Adrenal gland (tissue), 9 donors: ENCODE measurements at regions not wholly inside any gene's neighbourhood (a gene's known extent, or its start where the extent isn't known, plus 50 kb on each side); places are given as distances from the start of the nearest gene placed in this dataset.

Experiments used
- DNase-seq, 7 donors: peaks; one replicate each; pipeline ENCODE4 v3.0.0-alpha.2; 2019 to 2020
- H3K27ac ChIP-seq, 5 donors: fragments of 200-600 bp; sonication (generic) in 4 of 5; 1 replicate in 3 of 5; 2 replicates in 2 of 5; pipeline versions ENCODE4 v1.5.1 to v1.8.0; 2016 to 2020; ENCODE audit warnings: mild to moderate bottlenecking in 1 of 5
- H3K27me3 ChIP-seq: fragments of 200-600 bp; 2 replicates; pipeline ENCODE4 v1.8.0; 2021
- H3K36me3 ChIP-seq, 2 donors: fragments of 200-600 bp; replicated peaks in 1 of 2; 1 replicate in 1 of 2; 2 replicates in 1 of 2; pipeline versions ENCODE4 v1.5.1 to v1.8.0; 2018 to 2022
- H3K4me1 ChIP-seq, 2 donors: fragments of 200-600 bp; replicated peaks in 1 of 2; 1 replicate in 1 of 2; 2 replicates in 1 of 2; pipeline versions ENCODE4 v1.5.1 to v1.8.0; 2018 to 2021
- H3K4me3 ChIP-seq, 4 donors: fragments of 200-600 bp; sonication (generic) in 3 of 4; one replicate each; pipeline ENCODE4 v1.5.1; 2016 to 2018
- H3K9me3 ChIP-seq, 3 donors: fragments of 200-600 bp; sonication (generic) in 1 of 3; replicated peaks in 1 of 3; 1 replicate in 2 of 3; 2 replicates in 1 of 3; pipeline versions ENCODE4 v1.5.1 to v1.8.0; 2016 to 2021
- CTCF ChIP-seq, 6 experiments: fragments of 450-650 bp in 4 of 6; fragments of 200-600 bp in 2 of 6; sonication (generic) in 1 of 6; IDR thresholded peaks; 1 replicate in 5 of 6; 2 replicates in 1 of 6; pipeline versions ENCODE4 v1.5.1 to v1.8.0; 2016 to 2021; ENCODE audit warnings: antibody characterized with exemption in 6 of 6, mild to moderate bottlenecking in 2 of 6, moderate library complexity in 1 of 6
- POLR2A ChIP-seq, 2 donors: fragments of 450-650 bp; IDR thresholded peaks; one replicate each; pipeline ENCODE4 v1.6.1; 2017; ENCODE audit warnings: antibody characterized with exemption in 2 of 2, mild to moderate bottlenecking in 2 of 2, moderate library complexity in 1 of 2
- WGBS, 4 donors: extraction: QIAGEN DNeasy Blood & Tissue Kit in 2 of 4; methylation state at CpG; one replicate each; pipeline versions ENCODE4 v1.1.5 to v1.1.7; 2013 to 2017; 5-methylcytosine and 5-hydroxymethylcytosine counted together
- intact Hi-C, 2 donors: fragments of 100-400 bp; cut with DNase I; formaldehyde crosslinking; loops; one replicate each; pipeline versions ENCODE4 v1.14.1 to v1.15.0; 2022 to 2023
- donor health status: healthy with polysubstance abuse.
- donor health status: Bipolar disorder and iron deficiency.
- donor health status: DM: yes; HTN: yes; CAD: no.
- donor health status: DM: no; HTN: no; CAD: no.
- donor health status: DM: no; HTN: no; CAD: no.

- Histone ChIP-seq H3K27me3 (no peaks in the 10 kb centered on the region), H3K4me3 (no peak overlapping the region), H3K36me3 (no peaks in the 10 kb centered on the region), H3K9me3 (no peaks in the 10 kb centered on the region), H3K4me1 (no peaks in the 10 kb centered on the region), H3K27ac (no peak overlapping the region)
- TF ChIP-seq POLR2A (IDR thresholded peaks at IDR 0.05) (no peak), CTCF (IDR thresholded peaks at IDR 0.05) (no peak)
- 52 to 83% (median 74%) methylated on average over 2 of the region's 2 CpGs for WGBS, 4 donors
- no peak for DNase-seq
- intact Hi-C loops, result no loop called here
Observed at GRCh38 chr16:59991171-59991570, 1257.1 kb upstream of the GOT2 start.

GRCh38 chr16:59988591-59988990 lies 1254.5 kb upstream of the GOT2 start:
- Histone ChIP-seq H3K36me3 (no peaks in the 10 kb centered on the region), H3K9me3 (no peaks in the 10 kb centered on the region), H3K27me3 (no peaks in the 10 kb centered on the region), H3K4me1 (no peaks in the 10 kb centered on the region), H3K4me3 (no peak overlapping the region), H3K27ac (no peak overlapping the region)
- TF ChIP-seq POLR2A (IDR thresholded peaks at IDR 0.05) (no peak), CTCF (IDR thresholded peaks at IDR 0.05) (no peak)
- 49 to 68% (median 60%) methylated on average over 1 of the region's 1 CpG for WGBS, 4 donors
- intact Hi-C loops, result no loop called here
- DNase-seq, result no peak

- Histone ChIP-seq H3K27ac (no peak overlapping the region), H3K9me3 (no peaks in the 10 kb centered on the region), H3K4me1 (no peaks in the 10 kb centered on the region), H3K27me3 (no peaks in the 10 kb centered on the region), H3K36me3 (no peaks in the 10 kb centered on the region), H3K4me3 (no peak overlapping the region)
- TF ChIP-seq POLR2A (IDR thresholded peaks at IDR 0.05) (no peak), CTCF (IDR thresholded peaks at IDR 0.05) (no peak)
- 63 to 72% (median 69%) methylated on average over 3 of the region's 3 CpGs for WGBS, 4 donors
- intact Hi-C loops, result no loop called here
- DNase-seq, result no peak
Observed at GRCh38 chr16:59975953-59976352, 1241.8 kb upstream of the GOT2 start.

GRCh38 chr16:59973966-59974365 lies 1239.8 kb upstream of the GOT2 start:
- Histone ChIP-seq H3K27me3 (no peaks in the 10 kb centered on the region), H3K27ac (no peak overlapping the region), H3K4me1 (no peaks in the 10 kb centered on the region), H3K9me3 (no peaks in the 10 kb centered on the region), H3K4me3 (no peak overlapping the region), H3K36me3 (no peaks in the 10 kb centered on the region)
- 82 to 90% (median 82%) methylated on average over 3 of the region's 3 CpGs for WGBS, 4 donors
- intact Hi-C loops, result no loop called here
- TF ChIP-seq POLR2A (IDR thresholded peaks at IDR 0.05) (no peak), CTCF (IDR thresholded peaks at IDR 0.05) (no peak)
- no peak for DNase-seq
